SU-DHL-6 (cell line): ENCODE measurements at regions not wholly inside any gene's neighbourhood (a gene's known extent, or its start where the extent isn't known, plus 50 kb on each side); places are given as distances from the start of the nearest gene placed in this dataset.

Source experiments
- H2AFZ ChIP-seq: fragments of 200-600 bp; sonication (generic); 2 replicates; pipeline ENCODE4 v1.6.1; 2014; ENCODE audit warnings: low read depth, mild to moderate bottlenecking, moderate library complexity, mixed read lengths, antibody characterized with exemption, low read length; ENCODE audit not compliant: severe bottlenecking
- H3F3A ChIP-seq: fragments of 200-600 bp; shearing (Covaris generic); 2 replicates; pipeline ENCODE4 v1.6.0; 2016; ENCODE audit warnings: antibody characterized with exemption, mild to moderate bottlenecking; ENCODE audit not compliant: insufficient read depth
- H3K27ac ChIP-seq: fragments of 200-600 bp; sonication (generic); 2 replicates; pipeline ENCODE4 v1.5.1; 2016; ENCODE audit warnings: low read depth, mild to moderate bottlenecking, low read length, moderate library complexity, mixed read lengths
- H3K27me3 ChIP-seq: fragments of 200-600 bp; sonication (generic), shearing (Covaris generic); 2 replicates; pipeline ENCODE4 v1.6.0; 2014; ENCODE audit warnings: mild to moderate bottlenecking, low read length
- H3K36me3 ChIP-seq: fragments of 200-600 bp; sonication (generic); 2 replicates; pipeline ENCODE4 v1.6.1; 2014; ENCODE audit warnings: mild to moderate bottlenecking, low read length, mixed read lengths
- H3K4me2 ChIP-seq: fragments of 300-600, 200-600 bp; shearing (Covaris generic), sonication (generic); 2 replicates; pipeline ENCODE4 v1.6.0; 2014; ENCODE audit warnings: low read length, low read depth, mild to moderate bottlenecking; ENCODE audit not compliant: poor library complexity, severe bottlenecking
- H3K4me3 ChIP-seq: fragments of 200-600 bp; sonication (generic); 2 replicates; pipeline ENCODE4 v1.5.1; 2014; ENCODE audit warnings: antibody characterized with exemption, low read length, mild to moderate bottlenecking, mixed read lengths; ENCODE audit not compliant: insufficient read depth, poor library complexity, severe bottlenecking
- H3K79me2 ChIP-seq: fragments of 200-600 bp; sonication (generic); 2 replicates; pipeline ENCODE4 v1.6.1; 2014; ENCODE audit warnings: mild to moderate bottlenecking, low read length, moderate library complexity; ENCODE audit not compliant: insufficient read depth
- H3K9ac ChIP-seq: fragments of 200-600 bp; sonication (generic); 2 replicates; pipeline ENCODE4 v1.7.0; 2014; ENCODE audit warnings: mild to moderate bottlenecking, low read length
- H3K9me2 ChIP-seq: fragments of 200-600 bp; sonication (generic); replicated peaks from 2 replicates; pipeline ENCODE4 v1.6.1; 2014; ENCODE audit warnings: low read length; ENCODE audit not compliant: insufficient read depth
- H3K9me3 ChIP-seq: fragments of 200-600 bp; sonication (generic); 2 replicates; pipeline ENCODE4 v1.6.1; 2014; ENCODE audit warnings: low read length, mixed read lengths; ENCODE audit not compliant: insufficient read depth
- H4K20me1 ChIP-seq: fragments of 200-600 bp; sonication (generic); 2 replicates; pipeline ENCODE4 v1.6.1; 2014; ENCODE audit warnings: low read depth, mild to moderate bottlenecking, antibody characterized with exemption, low read length, moderate library complexity, mixed read lengths
- CTCF ChIP-seq: fragments of 200-600 bp; sonication (generic); IDR thresholded peaks from one replicate; pipeline ENCODE4 v1.5.1; 2017; ENCODE audit warnings: antibody characterized with exemption, mild to moderate bottlenecking, low read length, moderate library complexity; ENCODE audit not compliant: insufficient read depth, poor library complexity, severe bottlenecking
- EZH2phosphoT487 ChIP-seq: fragments of 200-600 bp; sonication (generic), shearing (Covaris generic); conservative IDR thresholded peaks from 2 replicates; pipeline ENCODE4 v1.6.1; 2018; ENCODE audit warnings: mild to moderate bottlenecking, antibody characterized with exemption, low read length, moderate library complexity, mixed read lengths

DNA sequence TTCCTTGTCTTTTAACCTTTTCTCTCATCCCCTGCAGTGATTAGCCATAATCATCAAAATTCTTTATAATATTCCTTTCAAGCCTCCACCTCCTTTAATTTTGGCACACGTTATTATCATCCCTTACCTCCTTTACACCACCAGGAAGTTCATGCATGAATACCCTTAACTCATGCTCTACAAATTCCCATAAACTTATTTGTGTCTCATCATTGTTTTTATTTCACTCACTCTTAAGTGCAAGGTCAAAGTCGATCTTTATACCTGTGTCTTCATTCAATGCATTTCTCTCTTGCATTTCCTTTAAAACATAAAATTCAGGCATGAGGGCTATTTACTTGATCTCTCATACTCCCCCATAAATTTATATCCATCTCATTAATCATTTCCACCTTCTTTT is 1064.6 kb upstream of the CADM2 start:
- Histone ChIP-seq H3K4me3 (no peak overlapping the region), H3K79me2 (no peaks in the 10 kb centered on the region), H3K9me3 (peaks cover 3% of the 10 kb centered on the region; the same call in 1 of the 2 replicates), H3K27ac (no peak overlapping the region), H3K4me2 (no peak overlapping the region), H4K20me1 (no peaks in the 10 kb centered on the region), H3K36me3 (no peaks in the 10 kb centered on the region), H3K9ac (no peak overlapping the region), H2AFZ (peak overlapping the region; percentile 59), H3K9me2 (no peaks in the 10 kb centered on the region), H3F3A (no peaks in the 10 kb centered on the region), H3K27me3 (no peaks in the 10 kb centered on the region)
- TF ChIP-seq CTCF, result no peak
- no peak for TF ChIP-seq EZH2phosphoT487

DNA sequence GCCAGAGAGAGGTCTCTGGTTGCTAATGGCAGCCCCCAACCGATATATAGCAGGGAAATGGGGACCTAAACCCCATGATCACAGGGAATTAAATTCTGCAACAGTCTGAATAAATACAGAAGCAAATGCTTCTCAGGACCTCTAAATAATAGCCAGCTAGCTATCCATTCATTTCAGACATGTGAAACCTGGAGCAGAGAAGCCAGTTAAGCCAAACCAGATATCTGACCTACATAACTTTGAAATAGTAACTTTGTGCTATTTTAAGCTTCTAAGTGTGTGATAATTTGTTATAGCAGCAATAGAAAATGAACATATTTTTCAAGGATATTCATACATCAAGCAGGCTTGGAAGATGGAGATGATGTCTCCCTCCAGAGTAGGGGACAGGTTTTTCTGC is 1062.9 kb upstream of the CADM2 start:
- Histone ChIP-seq H3F3A (no peaks in the 10 kb centered on the region), H3K27ac (no peak overlapping the region), H3K9me2 (no peaks in the 10 kb centered on the region), H3K9ac (no peak overlapping the region), H2AFZ (peak overlapping the region; percentile 51), H3K36me3 (no peaks in the 10 kb centered on the region), H4K20me1 (no peaks in the 10 kb centered on the region), H3K79me2 (no peaks in the 10 kb centered on the region), H3K4me2 (no peak overlapping the region), H3K27me3 (no peaks in the 10 kb centered on the region), H3K9me3 (peaks cover 3% of the 10 kb centered on the region; the same call in 1 of the 2 replicates), H3K4me3 (no peak overlapping the region)
- no peak for TF ChIP-seq CTCF
- TF ChIP-seq EZH2phosphoT487, result no peak

DNA sequence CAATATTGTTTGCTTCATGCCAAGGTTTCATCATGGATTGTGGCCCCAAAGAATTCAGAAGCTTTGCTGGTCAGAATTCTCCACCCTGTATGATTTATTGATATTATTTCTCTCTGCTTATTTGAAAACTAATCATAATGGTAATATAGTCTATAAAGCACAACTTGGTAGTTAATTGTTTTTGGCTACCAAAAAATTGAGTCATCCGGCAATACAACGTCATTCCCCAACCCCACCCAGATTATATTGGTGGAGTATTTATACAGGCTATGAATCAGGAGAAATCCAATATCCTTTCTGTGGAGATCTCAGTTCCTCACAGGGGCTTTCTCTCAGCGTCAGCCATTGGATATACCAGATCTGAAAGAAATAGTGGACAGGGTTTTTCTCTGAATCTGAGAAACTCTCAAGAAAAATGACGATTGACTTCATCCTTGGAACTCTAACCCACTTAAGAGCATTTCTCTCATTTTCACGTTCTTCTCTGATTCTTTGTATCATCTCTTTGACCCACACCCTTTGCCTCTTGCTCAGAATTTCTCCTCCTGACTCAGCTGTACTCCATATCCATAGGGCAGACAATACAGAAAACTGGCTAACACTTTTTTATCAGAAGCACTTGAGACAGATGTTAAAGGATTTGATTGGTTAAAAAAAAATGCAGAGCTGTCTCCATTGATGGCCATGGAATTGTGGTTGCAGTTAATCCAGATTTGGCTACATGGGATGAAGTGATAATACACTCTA is 1055.8 kb upstream of the CADM2 start:
- Histone ChIP-seq H3K9ac (no peak overlapping the region), H3K27me3 (no peaks in the 10 kb centered on the region), H3K9me3 (peaks cover 3% of the 10 kb centered on the region; the same call in 1 of the 2 replicates), H3K9me2 (no peaks in the 10 kb centered on the region), H3K79me2 (no peaks in the 10 kb centered on the region), H2AFZ (peak overlapping the region; percentile 9), H3K36me3 (no peaks in the 10 kb centered on the region), H3K4me3 (no peak overlapping the region), H4K20me1 (no peaks in the 10 kb centered on the region), H3F3A (no peaks in the 10 kb centered on the region), H3K4me2 (no peak overlapping the region), H3K27ac (no peak overlapping the region)
- no peak for TF ChIP-seq EZH2phosphoT487
- no peak for TF ChIP-seq CTCF
